GM19351 (cell line): ENCODE measurements at regions not wholly inside any gene's neighbourhood (a gene's known extent, or its start where the extent isn't known, plus 50 kb on each side); places are given as distances from the start of the nearest gene placed in this dataset.

ENCODE experiments used
- ATAC-seq: cut with Tn5 transposase; IDR thresholded peaks from one replicate; pipeline ENCODE4 v1.9.1; 2021; ENCODE audit warnings: mild to moderate bottlenecking, moderate library complexity; ENCODE audit not compliant: unreplicated experiment

GRCh38 chr9:88233091-88233490 is 94.8 kb upstream of the SPATA31C2 start:
- ATAC-seq, result no peak

- no peak for ATAC-seq
Measured at GRCh38 chr9:88230612-88231011, 92.3 kb upstream of the SPATA31C2 start.

GRCh38 chr9:88229434-88229833 is 91.2 kb upstream of the SPATA31C2 start:
- ATAC-seq, result no peak

DNA sequence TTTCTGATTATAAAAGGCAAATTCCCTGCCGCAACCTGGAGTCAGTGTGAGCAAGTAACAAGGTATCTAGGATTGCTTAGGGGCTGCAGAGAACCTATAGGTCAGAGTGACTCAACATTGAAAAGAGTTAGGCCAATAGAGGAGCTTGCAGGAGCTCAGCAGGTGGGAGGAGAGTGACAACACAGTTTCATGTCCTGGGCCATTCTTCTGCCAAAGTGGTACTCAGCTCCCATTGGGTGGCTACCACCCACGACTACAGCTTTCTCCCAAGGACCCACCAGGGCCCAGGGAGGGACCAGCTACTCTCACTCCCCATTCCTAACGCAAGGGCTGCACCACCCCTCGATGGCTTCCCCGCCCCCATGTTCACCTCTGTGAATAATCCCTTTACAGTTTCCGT is 86.7 kb upstream of the SPATA31C2 start:
- no peak for ATAC-seq

DNA sequence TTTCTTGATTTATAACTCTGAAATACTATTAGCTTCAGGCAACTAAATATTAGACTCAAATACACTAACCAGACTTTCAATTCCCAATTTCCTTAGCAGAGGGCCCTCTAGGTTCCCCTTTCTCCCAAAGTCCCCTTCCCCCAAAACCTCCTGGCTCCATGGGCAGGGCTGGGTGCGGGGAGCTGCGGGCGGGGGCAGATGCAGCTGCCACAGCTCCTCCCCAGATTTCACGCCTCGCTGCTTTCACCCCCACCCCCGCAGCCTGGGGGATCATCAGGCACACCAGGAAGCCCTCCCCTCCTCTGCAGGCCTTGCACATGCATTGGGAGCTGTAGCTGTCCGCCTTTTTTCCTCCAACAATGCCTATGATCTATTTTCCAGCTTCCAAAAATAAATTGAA is 82.8 kb upstream of the SPATA31C2 start:
- no peak for ATAC-seq

GRCh38 chr9:88220652-88221051 is 82.4 kb upstream of the SPATA31C2 start:
- ATAC-seq, result no peak

- no peak for ATAC-seq
Measured at GRCh38 chr9:88219601-88220000, 81.3 kb upstream of the SPATA31C2 start.

DNA sequence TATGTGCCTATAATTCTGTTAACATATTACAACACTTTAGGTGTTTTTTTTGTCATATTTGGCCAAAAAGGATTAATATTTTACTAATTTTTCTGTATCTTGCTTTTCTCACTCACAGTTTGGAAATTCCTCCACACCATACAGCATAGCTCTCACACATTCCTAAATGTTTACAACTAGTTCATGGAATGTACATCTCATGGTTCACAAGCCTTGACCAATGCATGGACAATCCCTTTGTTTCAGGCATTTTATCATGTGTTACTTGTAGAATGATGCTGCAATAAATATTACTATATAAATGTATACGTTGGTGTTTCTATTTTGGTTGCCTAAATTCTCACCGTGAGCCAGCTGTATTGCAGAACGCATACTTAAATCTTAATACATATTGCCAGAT is 80.5 kb upstream of the SPATA31C2 start:
- ATAC-seq, result no peak

DNA sequence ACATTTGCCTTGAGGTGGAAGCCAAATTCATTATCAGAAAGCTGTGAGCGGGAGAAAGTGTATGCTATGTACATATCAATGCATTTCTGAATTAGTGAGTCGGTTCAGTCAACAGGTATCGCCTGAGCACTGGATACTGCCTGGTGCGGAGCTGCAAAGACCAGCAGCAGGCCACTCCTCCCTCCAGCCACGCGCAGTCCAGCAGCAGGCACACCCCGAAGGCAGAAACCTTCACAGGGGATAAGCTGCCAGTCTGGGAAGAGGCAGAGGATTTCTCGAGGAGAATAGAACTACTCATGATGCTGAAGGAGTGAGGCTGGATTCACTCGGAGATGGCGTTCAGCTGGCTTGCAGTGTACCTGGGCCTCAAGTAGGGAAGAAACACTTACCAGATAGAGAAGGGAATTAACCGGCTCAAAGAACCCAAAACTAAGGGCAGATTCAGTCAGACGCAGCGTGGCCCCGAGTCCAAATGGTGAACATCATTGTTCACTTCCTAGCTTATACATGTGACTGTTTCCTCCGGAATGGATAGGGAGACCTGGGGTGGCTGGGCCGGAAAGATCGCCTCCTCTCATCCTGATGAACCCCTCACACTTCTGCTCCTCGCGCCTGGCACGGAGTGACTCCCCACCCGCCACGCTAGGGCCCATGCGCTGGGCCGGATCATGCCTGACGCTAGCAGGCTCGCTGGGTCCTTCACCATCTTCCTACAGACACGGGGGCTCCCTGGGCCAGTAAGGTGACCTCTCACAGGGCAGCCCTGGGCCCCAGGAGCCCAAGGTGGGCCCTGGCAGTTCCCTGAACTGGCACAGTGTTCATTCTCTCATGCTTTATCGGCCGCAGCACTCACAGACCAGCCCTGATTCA is 78.1 kb upstream of the SPATA31C2 start:
- no peak for ATAC-seq

- no peak for ATAC-seq
Measured at GRCh38 chr9:88215196-88216125, 77.2 kb upstream of the SPATA31C2 start.

GRCh38 chr9:88202321-88202720 is 64.0 kb upstream of the SPATA31C2 start:
- no peak for ATAC-seq

DNA sequence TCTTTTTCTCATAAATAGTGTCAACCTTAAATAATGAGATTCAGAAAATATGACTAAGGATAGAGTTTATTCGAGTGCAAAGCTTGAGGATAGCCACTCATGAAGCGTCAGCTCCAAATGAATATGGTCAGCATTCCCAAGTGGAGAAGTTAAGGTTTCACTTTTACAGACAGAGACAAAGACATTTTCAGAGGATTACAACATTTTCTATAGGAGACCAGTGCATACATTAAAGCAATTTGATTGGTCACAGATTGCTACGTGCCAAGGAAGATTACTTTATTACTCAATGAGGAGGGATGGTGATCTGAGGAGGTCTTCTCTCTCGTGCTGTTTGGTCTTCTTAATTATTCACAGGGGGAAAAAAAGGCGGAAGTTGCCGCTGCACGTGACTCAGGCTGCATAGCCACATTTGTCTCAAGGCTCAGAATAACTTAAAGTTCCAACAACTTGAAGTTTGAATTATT is 60.1 kb upstream of the SPATA31C2 start:
- no peak for ATAC-seq

DNA sequence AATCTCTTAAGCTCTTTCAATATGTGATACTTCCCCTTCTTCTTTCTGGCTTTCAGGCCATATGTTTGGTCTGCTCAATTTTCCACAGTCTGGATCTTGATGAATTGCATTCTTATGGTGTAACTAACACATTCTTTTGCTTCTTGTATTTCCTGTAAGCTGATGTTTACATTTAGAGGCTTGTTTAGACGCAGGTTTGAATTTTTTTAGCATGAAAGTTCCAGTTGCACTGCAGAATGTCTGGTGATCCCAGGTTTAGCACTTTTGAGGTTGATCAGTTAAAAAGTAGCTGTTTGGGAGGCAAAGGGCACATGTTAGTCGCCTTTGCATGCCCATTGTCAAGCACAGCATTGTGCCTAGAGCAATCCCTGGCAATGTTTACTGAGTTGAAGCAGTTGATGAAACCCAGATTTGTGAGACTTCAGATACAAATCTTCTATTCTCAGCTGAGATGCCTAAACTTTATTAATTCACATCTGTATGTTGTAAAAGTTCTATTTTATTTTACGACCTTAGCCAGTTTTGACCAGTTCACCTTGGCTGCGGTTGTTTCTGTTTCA is 59.6 kb upstream of the SPATA31C2 start:
- ATAC-seq, result no peak

DNA sequence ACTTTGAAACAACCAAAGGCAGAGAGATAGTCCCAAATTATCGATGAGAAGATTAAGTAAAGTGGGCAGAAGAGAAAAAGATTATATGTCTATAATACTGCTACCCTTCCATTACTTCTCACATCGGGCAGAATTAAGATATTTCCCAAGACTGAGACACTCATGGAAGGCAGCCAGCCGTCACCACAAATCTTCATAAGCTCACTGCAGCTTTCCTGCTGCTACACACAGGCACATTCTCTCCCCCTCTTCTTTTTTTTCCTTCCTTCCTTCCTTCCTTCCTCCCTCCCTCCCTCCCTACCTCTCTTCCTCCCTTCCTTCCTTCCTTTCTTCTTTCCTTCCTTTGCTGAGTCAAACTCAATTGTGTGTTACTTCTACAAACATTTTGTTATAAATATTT is 58.7 kb upstream of the SPATA31C2 start:
- no peak for ATAC-seq

GRCh38 chr9:88196142-88196790 is 58.0 kb upstream of the SPATA31C2 start:
- ATAC-seq, result no peak

DNA sequence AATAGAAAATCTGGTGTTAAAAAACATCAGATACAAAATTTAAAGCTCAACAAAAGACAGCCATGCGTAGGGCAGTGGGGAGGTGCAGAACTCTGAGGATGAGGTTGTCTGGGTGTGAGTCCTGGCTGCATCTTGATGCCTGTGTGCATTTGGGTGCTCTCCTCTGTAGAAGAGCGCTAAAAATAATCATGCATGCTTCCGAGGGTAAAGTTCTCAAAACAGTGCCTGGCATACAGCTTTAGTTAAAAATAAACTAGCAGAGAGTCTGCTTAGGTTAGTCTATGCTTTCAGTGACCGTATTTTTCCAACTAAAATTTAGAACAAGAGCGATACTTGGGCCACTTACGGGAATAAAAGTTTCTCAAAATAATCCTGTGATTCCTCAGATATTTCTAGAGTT is 55.5 kb upstream of the SPATA31C2 start:
- ATAC-seq, result no peak

GRCh38 chr9:88191456-88191855 is 53.2 kb upstream of the SPATA31C2 start:
- ATAC-seq, result no peak

GRCh38 chr9:88189371-88189770 is 51.1 kb upstream of the SPATA31C2 start:
- ATAC-seq, result no peak
